Glomerular visceral epithelial cell (primary cell): ENCODE measurements at regions not wholly inside any gene's neighbourhood (a gene's known extent, or its start where the extent isn't known, plus 50 kb on each side); places are given as distances from the start of the nearest gene placed in this dataset.

Source experiments
- DNase-seq: peaks from one replicate; pipeline ENCODE4 v3.0.0-alpha.2; 2016; ENCODE audit errors: extremely low spot score

GRCh38 chr6:139547122-139547776 lies 172.8 kb upstream of the CITED2 start:
- no peak for DNase-seq

- no peak for DNase-seq
These were observed 171.6 kb upstream of the CITED2 start for GRCh38 chr6:139546106-139546472.

GRCh38 chr6:139545206-139546105 lies 171.0 kb upstream of the CITED2 start:
- no peak for DNase-seq

- DNase-seq: no peak
These were observed 170.2 kb upstream of the CITED2 start for GRCh38 chr6:139544701-139545057.

GRCh38 chr6:139542351-139542750 lies 167.9 kb upstream of the CITED2 start:
- DNase-seq: no peak

- no peak for DNase-seq
These were observed 166.4 kb upstream of the CITED2 start for GRCh38 chr6:139540894-139541293.

- peak; percentile 54 for DNase-seq
These were observed 165.8 kb upstream of the CITED2 start for GRCh38 chr6:139540276-139540675.

GRCh38 chr6:139539852-139540251 lies 165.4 kb upstream of the CITED2 start:
- DNase-seq: peak; percentile 94

- no peak for DNase-seq
These were observed 163.9 kb upstream of the CITED2 start for GRCh38 chr6:139538366-139538765.

- peak; percentile 48 for DNase-seq
These were observed 162.5 kb upstream of the CITED2 start for GRCh38 chr6:139536751-139537617.

- no peak for DNase-seq
These were observed 160.1 kb upstream of the CITED2 start for GRCh38 chr6:139534472-139535115.

- peak; percentile 82 for DNase-seq
These were observed 159.4 kb upstream of the CITED2 start for GRCh38 chr6:139533573-139534471.

GRCh38 chr6:139533171-139533570 lies 158.7 kb upstream of the CITED2 start:
- DNase-seq: no peak

GRCh38 chr6:139531148-139532115 lies 157.0 kb upstream of the CITED2 start:
- DNase-seq: peak; percentile 35

GRCh38 chr6:139530561-139530960 lies 156.1 kb upstream of the CITED2 start:
- DNase-seq: no peak

GRCh38 chr6:139529420-139529819 lies 155.0 kb upstream of the CITED2 start:
- DNase-seq: no peak

- no peak for DNase-seq
These were observed 154.0 kb upstream of the CITED2 start for GRCh38 chr6:139528471-139528870.

GRCh38 chr6:139525415-139525814 lies 151.0 kb upstream of the CITED2 start:
- no peak for DNase-seq

- DNase-seq: no peak
These were observed 149.5 kb upstream of the CITED2 start for GRCh38 chr6:139523986-139524385.
